ENCODE measurements at regions not wholly inside any gene's neighbourhood (a gene's known extent, or its start where the extent isn't known, plus 50 kb on each side); places are given as distances from the start of the nearest gene placed in this dataset.

- Histone ChIP-seq H3K79me2 (replicated peaks; ENCODE audit: insufficient read depth, low read length) (no peaks in the 10 kb centered on the region), H3K9me2 (ENCODE audit: insufficient read depth, low read length) (no peaks in the 10 kb centered on the region), H3K27me3 (ENCODE audit: insufficient read depth, low read depth, low read length) (no peaks in the 10 kb centered on the region), H4K20me1 (ENCODE audit: insufficient read depth) (no peaks in the 10 kb centered on the region), H3K27ac (ENCODE audit: low read length) (no peak overlapping the region), H3F3A (ENCODE audit: insufficient read depth, low read length, poor library complexity, severe bottlenecking) (no peaks in the 10 kb centered on the region), H3K9ac (ENCODE audit: low read length) (no peak overlapping the region), H2AFZ (ENCODE audit: low read depth, low read length) (no peak overlapping the region), H3K9me3 (ENCODE audit: low read length) (no peaks in the 10 kb centered on the region), H3K4me3 (ENCODE audit: low read length) (no peak overlapping the region), H3K4me2 (ENCODE audit: low read length) (no peak overlapping the region), H3K36me3 (ENCODE audit: insufficient read depth, low read length) (no peaks in the 10 kb centered on the region)
- no peak for TF ChIP-seq RAD21 (conservative IDR thresholded peaks at IDR 0.05)
Measured at GRCh38 chrX:126393284-126393683, 159.3 kb downstream of the DCAF12L1 start.

- TF ChIP-seq, protein P1, sequence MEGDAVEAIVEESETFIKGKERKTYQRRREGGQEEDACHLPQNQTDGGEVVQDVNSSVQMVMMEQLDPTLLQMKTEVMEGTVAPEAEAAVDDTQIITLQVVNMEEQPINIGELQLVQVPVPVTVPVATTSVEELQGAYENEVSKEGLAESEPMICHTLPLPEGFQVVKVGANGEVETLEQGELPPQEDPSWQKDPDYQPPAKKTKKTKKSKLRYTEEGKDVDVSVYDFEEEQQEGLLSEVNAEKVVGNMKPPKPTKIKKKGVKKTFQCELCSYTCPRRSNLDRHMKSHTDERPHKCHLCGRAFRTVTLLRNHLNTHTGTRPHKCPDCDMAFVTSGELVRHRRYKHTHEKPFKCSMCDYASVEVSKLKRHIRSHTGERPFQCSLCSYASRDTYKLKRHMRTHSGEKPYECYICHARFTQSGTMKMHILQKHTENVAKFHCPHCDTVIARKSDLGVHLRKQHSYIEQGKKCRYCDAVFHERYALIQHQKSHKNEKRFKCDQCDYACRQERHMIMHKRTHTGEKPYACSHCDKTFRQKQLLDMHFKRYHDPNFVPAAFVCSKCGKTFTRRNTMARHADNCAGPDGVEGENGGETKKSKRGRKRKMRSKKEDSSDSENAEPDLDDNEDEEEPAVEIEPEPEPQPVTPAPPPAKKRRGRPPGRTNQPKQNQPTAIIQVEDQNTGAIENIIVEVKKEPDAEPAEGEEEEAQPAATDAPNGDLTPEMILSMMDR (IDR thresholded peaks at IDR 0.05; ENCODE audit: poor library complexity, severe bottlenecking), result no peak
- TF ChIP-seq REST (IDR thresholded peaks at IDR 0.05; ENCODE audit: borderline replicate concordance) (no peak), EP300 (conservative IDR thresholded peaks at IDR 0.05; ENCODE audit: poor library complexity, severe bottlenecking) (no peak), RAD21 (conservative IDR thresholded peaks at IDR 0.05) (no peak), EZH2 (IDR thresholded peaks at IDR 0.05; ENCODE audit: borderline replicate concordance, insufficient read depth, low read length, poor library complexity, severe bottlenecking) (no peak), SMC3 (conservative IDR thresholded peaks at IDR 0.05; ENCODE audit: poor library complexity) (no peak), MXI1 (conservative IDR thresholded peaks at IDR 0.05; ENCODE audit: poor library complexity, severe bottlenecking) (no peak), POLR2AphosphoS5 (IDR thresholded peaks at IDR 0.05) (no peak), TAF1 (IDR thresholded peaks at IDR 0.05; ENCODE audit: low read depth) (no peak)
Measured at GRCh38 chrX:126376465-126376864, 176.1 kb downstream of the DCAF12L1 start.

GRCh38 chrX:126342859-126343258 is 176.8 kb upstream of the DCAF12L2 start:
- Histone ChIP-seq H3K9me3 (ENCODE audit: low read length) (no peaks in the 10 kb centered on the region), H4K20me1 (ENCODE audit: insufficient read depth) (no peaks in the 10 kb centered on the region), H2AFZ (ENCODE audit: low read depth, low read length) (no peak overlapping the region), H3K36me3 (ENCODE audit: insufficient read depth, low read length) (no peaks in the 10 kb centered on the region), H3K27ac (ENCODE audit: low read length) (no peak overlapping the region), H3K4me2 (ENCODE audit: low read length) (no peak overlapping the region), H3K79me2 (replicated peaks; ENCODE audit: insufficient read depth, low read length) (no peaks in the 10 kb centered on the region), H3K4me3 (ENCODE audit: low read length) (no peak overlapping the region), H3K9me2 (ENCODE audit: insufficient read depth, low read length) (no peaks in the 10 kb centered on the region), H3F3A (ENCODE audit: insufficient read depth, low read length, poor library complexity, severe bottlenecking) (no peaks in the 10 kb centered on the region), H3K9ac (ENCODE audit: low read length) (no peak overlapping the region), H3K27me3 (ENCODE audit: insufficient read depth, low read depth, low read length) (no peaks in the 10 kb centered on the region)
- TF ChIP-seq POLR2AphosphoS5 (IDR thresholded peaks at IDR 0.05) (no peak), EZH2 (IDR thresholded peaks at IDR 0.05; ENCODE audit: borderline replicate concordance, insufficient read depth, low read length, poor library complexity, severe bottlenecking) (no peak), REST (IDR thresholded peaks at IDR 0.05; ENCODE audit: borderline replicate concordance) (no peak), EP300 (conservative IDR thresholded peaks at IDR 0.05; ENCODE audit: poor library complexity, severe bottlenecking) (no peak), RAD21 (conservative IDR thresholded peaks at IDR 0.05) (no peak), SMC3 (conservative IDR thresholded peaks at IDR 0.05; ENCODE audit: poor library complexity) (no peak), MXI1 (conservative IDR thresholded peaks at IDR 0.05; ENCODE audit: poor library complexity, severe bottlenecking) (no peak), TAF1 (IDR thresholded peaks at IDR 0.05; ENCODE audit: low read depth) (no peak)
- TF ChIP-seq, protein P1 (IDR thresholded peaks at IDR 0.05; ENCODE audit: poor library complexity, severe bottlenecking), result no peak

More at GRCh38 chrX:126376465-126376864, 176.1 kb downstream of the DCAF12L1 start:
- no peaks in the 10 kb centered on the region for H4K20me1 ChIP-seq (ENCODE audit: insufficient read depth)
- H3F3A ChIP-seq (ENCODE audit: insufficient read depth, low read length, poor library complexity, severe bottlenecking), result no peaks in the 10 kb centered on the region
- H2AFZ ChIP-seq (ENCODE audit: low read depth, low read length), result no peak overlapping the region
- no peak overlapping the region for H3K4me2 ChIP-seq (ENCODE audit: low read length)
- no peak overlapping the region for H3K4me3 ChIP-seq (ENCODE audit: low read length)
- H3K27ac ChIP-seq (ENCODE audit: low read length), result no peak overlapping the region
- H3K9me3 ChIP-seq (ENCODE audit: low read length), result no peaks in the 10 kb centered on the region
- H3K79me2 ChIP-seq (replicated peaks; ENCODE audit: insufficient read depth, low read length), result no peaks in the 10 kb centered on the region
- no peaks in the 10 kb centered on the region for H3K36me3 ChIP-seq (ENCODE audit: insufficient read depth, low read length)
- H3K9me2 ChIP-seq (ENCODE audit: insufficient read depth, low read length), result no peaks in the 10 kb centered on the region
- no peak overlapping the region for H3K9ac ChIP-seq (ENCODE audit: low read length)
- no peaks in the 10 kb centered on the region for H3K27me3 ChIP-seq (ENCODE audit: insufficient read depth, low read depth, low read length)

All from neural cell (in vitro differentiated cells).